Kidney (tissue), 13 donors: ENCODE measurements at regions not wholly inside any gene's neighbourhood (a gene's known extent, or its start where the extent isn't known, plus 50 kb on each side); places are given as distances from the start of the nearest gene placed in this dataset.
A peak's percentile ranks its signal among the peaks of the same experiment; 100 is the strongest.

Experiments
- DNase-seq, 5 donors: peaks; one replicate each; pipeline ENCODE4 v3.0.0-alpha.2; 2013 to 2020
- FAIRE-seq: peaks from 2 replicates; lab custom pipeline; 2012; peaks lifted over from hg19 to GRCh38; lab: Jason Lieb, UNC
- H3K27ac ChIP-seq, 2 donors: one replicate each; pipeline ENCODE4 v1.7.0; 2013; ENCODE audit warnings: low read depth in 2 of 2, low read length in 2 of 2, inconsistent platforms in 1 of 2
- H3K27me3 ChIP-seq: one replicate; pipeline ENCODE4 v1.7.1; 2013; ENCODE audit warnings: low read length, inconsistent platforms; ENCODE audit not compliant: control insufficient read depth, insufficient read depth
- H3K36me3 ChIP-seq, 3 donors: one replicate each; pipeline versions ENCODE4 v1.7.0 to v1.7.1; 2013; ENCODE audit warnings: low read length in 3 of 3, control low read depth in 1 of 3, inconsistent platforms in 1 of 3; ENCODE audit not compliant: insufficient read depth in 3 of 3, control insufficient read depth in 2 of 3
- H3K4me1 ChIP-seq, 3 donors: one replicate each; pipeline versions ENCODE4 v1.7.0 to v1.7.1; 2013; ENCODE audit warnings: low read length in 3 of 3, inconsistent platforms in 1 of 3, low read depth in 1 of 3; ENCODE audit not compliant: control insufficient read depth in 2 of 3, insufficient read depth in 2 of 3
- H3K4me3 ChIP-seq, 3 donors: one replicate each; pipeline versions ENCODE4 v1.7.0 to v1.8.1; 2013; ENCODE audit warnings: low read length in 3 of 3, control low read depth in 1 of 3, inconsistent platforms in 1 of 3
- H3K9ac ChIP-seq, 3 donors: one replicate each; pipeline versions ENCODE4 v1.7.0 to v1.7.1; 2013; ENCODE audit warnings: low read length in 3 of 3, control low read depth in 1 of 3, inconsistent platforms in 1 of 3
- H3K9me3 ChIP-seq, 3 donors: one replicate each; pipeline versions ENCODE4 v1.7.0 to v1.7.1; 2013; ENCODE audit warnings: low read length in 3 of 3, control low read depth in 1 of 3, inconsistent platforms in 1 of 3; ENCODE audit not compliant: control insufficient read depth in 2 of 3, insufficient read depth in 1 of 3
- CTCF ChIP-seq: IDR thresholded peaks from 3 replicates; pipeline ENCODE4 v1.5.1; 2012; ENCODE audit warnings: mild to moderate bottlenecking, moderate library complexity, borderline replicate concordance; ENCODE audit not compliant: insufficient read depth; ENCODE audit errors: extremely low read depth
- intact Hi-C: fragments of 100-400 bp; cut with DNase I; formaldehyde crosslinking; loops from one replicate; pipeline ENCODE4 v1.11.1; 2022
- donor health status: control.
- donor health status: control.
- donor health status: control.
- donor health status: control.
- donor health status: control.
- donor health status: DM: yes; HTN: yes; CAD: no.
- donor health status: Normal renal cell carcinoma (clear cell type).

GRCh38 chr4:53672873-53673272 lies 81.6 kb upstream of the LNX1 start:
- TF ChIP-seq CTCF, result no peak
- DNase-seq (no peak), FAIRE-seq (no peak)
- Histone ChIP-seq H3K4me3 (no peak overlapping the region), H3K36me3 (no peaks in the 10 kb centered on the region), H3K27me3 (no peaks in the 10 kb centered on the region), H3K27ac (no peak overlapping the region), H3K9ac (no peak overlapping the region), H3K9me3 (no peaks in the 10 kb centered on the region), H3K4me1 (no peaks in the 10 kb centered on the region)
- intact Hi-C loops, result no loop called here

- H3K27me3 ChIP-seq, result no peaks in the 10 kb centered on the region
- no peak overlapping the region for H3K27ac ChIP-seq
- H3K4me3 ChIP-seq, result no peak overlapping the region
- intact Hi-C loops, result no loop called here
- DNase-seq (no peak), FAIRE-seq (no peak)
- no peaks in the 10 kb centered on the region for H3K4me1 ChIP-seq
- H3K9ac ChIP-seq, result no peak overlapping the region
- H3K36me3 ChIP-seq, result no peaks in the 10 kb centered on the region
- no peak for TF ChIP-seq CTCF
- no peaks in the 10 kb centered on the region for H3K9me3 ChIP-seq
Measured at GRCh38 chr4:53671757-53672156, 80.5 kb upstream of the LNX1 start.

GRCh38 chr4:53659737-53660136 lies 68.5 kb upstream of the LNX1 start:
- H3K4me3 ChIP-seq, result no peak overlapping the region
- intact Hi-C loops, result no loop called here
- DNase-seq, result no peak
- H3K4me1 ChIP-seq, result peaks cover 0 to 13% (median 5%) of the 10 kb centered on the region in 3 donors
- no peaks in the 10 kb centered on the region for H3K36me3 ChIP-seq
- FAIRE-seq, result no peak
- H3K27me3 ChIP-seq, result no peaks in the 10 kb centered on the region
- no peak overlapping the region for H3K27ac ChIP-seq
- H3K9me3 ChIP-seq, result no peaks in the 10 kb centered on the region
- no peak for TF ChIP-seq CTCF
- H3K9ac ChIP-seq, result no peak overlapping the region

- Histone ChIP-seq H3K9me3 (no peaks in the 10 kb centered on the region), H3K4me1 (peaks cover 0 to 13% (median 8%) of the 10 kb centered on the region in 3 donors), H3K4me3 (no peak overlapping the region), H3K9ac (no peak overlapping the region), H3K27me3 (no peaks in the 10 kb centered on the region), H3K27ac (no peak overlapping the region), H3K36me3 (no peaks in the 10 kb centered on the region)
- no peak for TF ChIP-seq CTCF
- FAIRE-seq (no peak), DNase-seq (peak in 1 of 5 donors; percentile 17)
- intact Hi-C loops, result no loop called here
Measured at GRCh38 chr4:53659112-53659511, 67.8 kb upstream of the LNX1 start.
